ENCODE measurements at regions not wholly inside any gene's neighbourhood (a gene's known extent, or its start where the extent isn't known, plus 50 kb on each side); places are given as distances from the start of the nearest gene placed in this dataset.
"Not testable (repeated sequence)": the region's sequence is repeated elsewhere in the genome, so short reads cannot be mapped to it uniquely, and the experiment has no call there.

- H3K36me3 Mint-ChIP-seq (ENCODE audit: low read depth): no peaks in the 10 kb centered on the region
- H3K4me3 Mint-ChIP-seq: no peak overlapping the region
- H3K27ac Mint-ChIP-seq: no peak overlapping the region
- no peaks in the 10 kb centered on the region for H3K4me1 Mint-ChIP-seq (ENCODE audit: low read depth)
- H3K27me3 Mint-ChIP-seq (ENCODE audit: low read depth): no peaks in the 10 kb centered on the region
- no peaks in the 10 kb centered on the region for H3K9me3 Mint-ChIP-seq
- no peak for DNase-seq (ENCODE audit: low spot score)
Observed at GRCh38 chr12:5328669-5329517, 103.0 kb upstream of the NTF3 start.

- Mint-ChIP-seq H3K9me3 (no peaks in the 10 kb centered on the region), H3K4me1 (ENCODE audit: low read depth) (no peaks in the 10 kb centered on the region), H3K27me3 (ENCODE audit: low read depth) (no peaks in the 10 kb centered on the region), H3K4me3 (no peak overlapping the region), H3K27ac (no peak overlapping the region), H3K36me3 (ENCODE audit: low read depth) (no peaks in the 10 kb centered on the region)
- DNase-seq (ENCODE audit: low spot score): no peak
Observed at GRCh38 chr12:5332551-5332950, 99.4 kb upstream of the NTF3 start.

GRCh38 chr12:5333096-5333495, 98.8 kb upstream of the NTF3 start:
- Mint-ChIP-seq H3K4me1 (ENCODE audit: low read depth) (no peaks in the 10 kb centered on the region), H3K4me3 (no peak overlapping the region), H3K36me3 (ENCODE audit: low read depth) (no peaks in the 10 kb centered on the region), H3K27ac (no peak overlapping the region), H3K27me3 (ENCODE audit: low read depth) (no peaks in the 10 kb centered on the region), H3K9me3 (no peaks in the 10 kb centered on the region)
- DNase-seq (ENCODE audit: low spot score): no peak

GRCh38 chr12:5335069-5335468, 96.8 kb upstream of the NTF3 start:
- no peaks in the 10 kb centered on the region for H3K4me1 Mint-ChIP-seq (ENCODE audit: low read depth)
- no peaks in the 10 kb centered on the region for H3K9me3 Mint-ChIP-seq
- no peak overlapping the region for H3K27ac Mint-ChIP-seq
- no peak overlapping the region for H3K4me3 Mint-ChIP-seq
- no peaks in the 10 kb centered on the region for H3K27me3 Mint-ChIP-seq (ENCODE audit: low read depth)
- no peak for DNase-seq (ENCODE audit: low spot score)
- H3K36me3 Mint-ChIP-seq (ENCODE audit: low read depth): no peaks in the 10 kb centered on the region

GRCh38 chr12:5341086-5341485, 90.8 kb upstream of the NTF3 start:
- not testable (repeated sequence) for H3K36me3 Mint-ChIP-seq (ENCODE audit: low read depth); H3K27ac Mint-ChIP-seq; DNase-seq (ENCODE audit: low spot score); H3K4me3 Mint-ChIP-seq; H3K27me3 Mint-ChIP-seq (ENCODE audit: low read depth); H3K4me1 Mint-ChIP-seq (ENCODE audit: low read depth); H3K9me3 Mint-ChIP-seq

GRCh38 chr12:5343711-5344110, 88.2 kb upstream of the NTF3 start:
- Mint-ChIP-seq H3K27me3 (ENCODE audit: low read depth) (no peaks in the 10 kb centered on the region), H3K36me3 (ENCODE audit: low read depth) (no peaks in the 10 kb centered on the region), H3K9me3 (no peaks in the 10 kb centered on the region), H3K27ac (no peak overlapping the region), H3K4me1 (ENCODE audit: low read depth) (no peaks in the 10 kb centered on the region), H3K4me3 (no peak overlapping the region)
- no peak for DNase-seq (ENCODE audit: low spot score)

- Mint-ChIP-seq H3K27ac (no peak overlapping the region), H3K4me1 (ENCODE audit: low read depth) (no peaks in the 10 kb centered on the region), H3K27me3 (ENCODE audit: low read depth) (no peaks in the 10 kb centered on the region), H3K9me3 (no peaks in the 10 kb centered on the region), H3K36me3 (ENCODE audit: low read depth) (no peaks in the 10 kb centered on the region), H3K4me3 (no peak overlapping the region)
- DNase-seq (ENCODE audit: low spot score): no peak
Observed at GRCh38 chr12:5344131-5344530, 87.8 kb upstream of the NTF3 start.

GRCh38 chr12:5345534-5345933, 86.4 kb upstream of the NTF3 start:
- H3K27me3 Mint-ChIP-seq (ENCODE audit: low read depth): no peaks in the 10 kb centered on the region
- H3K4me1 Mint-ChIP-seq (ENCODE audit: low read depth): no peaks in the 10 kb centered on the region

GRCh38 chr12:5348057-5348456, 83.9 kb upstream of the NTF3 start:
- DNase-seq (ENCODE audit: low spot score): no peak
- Mint-ChIP-seq H3K36me3 (ENCODE audit: low read depth) (no peaks in the 10 kb centered on the region), H3K4me3 (no peak overlapping the region), H3K4me1 (ENCODE audit: low read depth) (no peaks in the 10 kb centered on the region), H3K27me3 (ENCODE audit: low read depth) (no peaks in the 10 kb centered on the region), H3K27ac (no peak overlapping the region), H3K9me3 (no peaks in the 10 kb centered on the region)

More at GRCh38 chr12:5345534-5345933, 86.4 kb upstream of the NTF3 start:
- no peaks in the 10 kb centered on the region for H3K9me3 Mint-ChIP-seq
- no peak for DNase-seq (ENCODE audit: low spot score)
- no peaks in the 10 kb centered on the region for H3K36me3 Mint-ChIP-seq (ENCODE audit: low read depth)
- no peak overlapping the region for H3K4me3 Mint-ChIP-seq
- no peak overlapping the region for H3K27ac Mint-ChIP-seq

GRCh38 chr12:5348491-5348890, 83.4 kb upstream of the NTF3 start:
- Mint-ChIP-seq H3K4me1 (ENCODE audit: low read depth) (no peaks in the 10 kb centered on the region), H3K27ac (no peak overlapping the region), H3K36me3 (ENCODE audit: low read depth) (no peaks in the 10 kb centered on the region), H3K4me3 (no peak overlapping the region), H3K27me3 (ENCODE audit: low read depth) (no peaks in the 10 kb centered on the region), H3K9me3 (no peaks in the 10 kb centered on the region)
- no peak for DNase-seq (ENCODE audit: low spot score)

GRCh38 chr12:5364036-5364770, 67.7 kb upstream of the NTF3 start:
- Mint-ChIP-seq H3K36me3 (ENCODE audit: low read depth) (no peaks in the 10 kb centered on the region), H3K4me1 (ENCODE audit: low read depth) (no peaks in the 10 kb centered on the region), H3K27ac (no peak overlapping the region), H3K27me3 (ENCODE audit: low read depth) (no peaks in the 10 kb centered on the region), H3K9me3 (no peaks in the 10 kb centered on the region), H3K4me3 (no peak overlapping the region)
- DNase-seq (ENCODE audit: low spot score): no peak

GRCh38 chr12:5369298-5369697, 62.6 kb upstream of the NTF3 start:
- Mint-ChIP-seq H3K27ac (no peak overlapping the region), H3K4me3 (no peak overlapping the region), H3K4me1 (ENCODE audit: low read depth) (no peaks in the 10 kb centered on the region), H3K36me3 (ENCODE audit: low read depth) (no peaks in the 10 kb centered on the region), H3K9me3 (no peaks in the 10 kb centered on the region), H3K27me3 (ENCODE audit: low read depth) (no peaks in the 10 kb centered on the region)
- no peak for DNase-seq (ENCODE audit: low spot score)

- H3K4me3 Mint-ChIP-seq: no peak overlapping the region
- DNase-seq (ENCODE audit: low spot score): no peak
- no peaks in the 10 kb centered on the region for H3K36me3 Mint-ChIP-seq (ENCODE audit: low read depth)
- no peaks in the 10 kb centered on the region for H3K27me3 Mint-ChIP-seq (ENCODE audit: low read depth)
- no peaks in the 10 kb centered on the region for H3K9me3 Mint-ChIP-seq
- no peaks in the 10 kb centered on the region for H3K4me1 Mint-ChIP-seq (ENCODE audit: low read depth)
- no peak overlapping the region for H3K27ac Mint-ChIP-seq
Observed at GRCh38 chr12:5371631-5372030, 60.3 kb upstream of the NTF3 start.

- Mint-ChIP-seq H3K27me3 (ENCODE audit: low read depth) (no peaks in the 10 kb centered on the region), H3K4me3 (no peak overlapping the region), H3K9me3 (no peaks in the 10 kb centered on the region), H3K4me1 (ENCODE audit: low read depth) (no peaks in the 10 kb centered on the region), H3K27ac (no peak overlapping the region), H3K36me3 (ENCODE audit: low read depth) (no peaks in the 10 kb centered on the region)
- DNase-seq (ENCODE audit: low spot score): no peak
Observed at GRCh38 chr12:5374713-5375112, 57.2 kb upstream of the NTF3 start.

All from T-helper 2 cell treated with Interferon-gamma antibody and Interleukin-4, amounts not matched to agents 5 μg/mL and 100 μg/mL, for 36 hours (primary cell).